GM18861 (cell line): ENCODE measurements at regions not wholly inside any gene's neighbourhood (a gene's known extent, or its start where the extent isn't known, plus 50 kb on each side); places are given as distances from the start of the nearest gene placed in this dataset.

Experiments used
- ATAC-seq: cut with Tn5 transposase; IDR thresholded peaks from one replicate; pipeline ENCODE4 v1.9.1; 2021; ENCODE audit not compliant: unreplicated experiment

DNA sequence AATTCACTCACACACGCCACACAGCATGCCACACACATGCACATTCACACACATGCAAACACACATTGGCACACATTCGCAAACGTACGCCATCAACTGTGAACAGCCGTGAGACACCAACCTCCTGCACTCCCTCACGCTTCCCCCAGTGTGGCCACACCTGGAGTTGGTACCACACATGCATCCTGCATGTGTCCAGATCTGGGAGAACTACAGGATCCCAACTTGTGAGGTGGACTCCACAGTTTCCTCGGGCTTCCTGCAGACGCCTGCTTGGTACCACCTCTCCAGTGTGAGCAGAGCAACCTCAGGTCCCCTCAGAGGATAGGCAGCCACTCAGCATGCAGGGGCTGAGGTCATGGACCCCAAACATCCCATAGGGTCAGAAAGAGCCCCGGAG, 239.0 kb downstream of the EIPR1 start:
- ATAC-seq, result no peak

DNA sequence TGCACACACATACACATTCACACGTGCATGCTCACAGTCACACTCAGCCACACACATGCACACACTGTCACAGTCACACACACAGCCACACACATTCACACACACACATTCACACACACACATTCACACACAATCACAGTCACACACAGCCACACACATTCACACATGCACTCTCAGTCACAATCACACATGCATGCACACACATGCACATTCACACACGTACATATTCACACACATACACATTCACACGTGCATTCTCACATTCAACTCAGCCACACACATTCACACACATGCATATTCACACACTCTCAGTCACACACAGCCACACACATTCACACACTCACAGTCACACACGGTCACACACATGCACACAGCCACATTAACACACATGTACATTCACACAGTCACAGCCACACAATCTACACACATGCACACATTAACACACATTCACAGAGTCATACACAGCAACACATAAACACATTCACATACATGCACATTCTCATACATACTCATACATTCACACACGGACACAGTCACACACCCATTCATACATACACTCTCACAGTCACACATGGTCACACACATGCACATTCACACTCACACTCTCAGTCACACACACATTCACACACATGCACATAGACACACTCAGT, 239.8 kb downstream of the EIPR1 start:
- ATAC-seq, result no peak

DNA sequence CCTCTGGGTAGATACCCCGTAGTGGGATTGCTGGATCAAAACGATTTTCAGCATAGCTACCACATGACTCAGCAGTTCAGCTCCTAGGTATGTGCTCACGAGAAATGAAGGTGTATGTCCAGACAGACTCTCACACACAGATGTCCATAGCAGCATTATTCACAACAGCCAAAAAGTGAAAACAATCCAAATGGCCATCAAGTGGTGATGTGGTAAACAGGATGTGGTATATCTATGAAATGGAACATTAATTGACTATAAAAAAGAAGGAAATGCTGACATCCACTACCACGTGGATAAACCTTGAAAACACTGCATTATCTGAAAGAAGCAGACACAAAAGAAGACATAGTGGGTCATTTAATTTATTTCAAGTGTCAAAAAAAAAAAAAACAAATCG, 241.9 kb downstream of the EIPR1 start:
- no peak for ATAC-seq

DNA sequence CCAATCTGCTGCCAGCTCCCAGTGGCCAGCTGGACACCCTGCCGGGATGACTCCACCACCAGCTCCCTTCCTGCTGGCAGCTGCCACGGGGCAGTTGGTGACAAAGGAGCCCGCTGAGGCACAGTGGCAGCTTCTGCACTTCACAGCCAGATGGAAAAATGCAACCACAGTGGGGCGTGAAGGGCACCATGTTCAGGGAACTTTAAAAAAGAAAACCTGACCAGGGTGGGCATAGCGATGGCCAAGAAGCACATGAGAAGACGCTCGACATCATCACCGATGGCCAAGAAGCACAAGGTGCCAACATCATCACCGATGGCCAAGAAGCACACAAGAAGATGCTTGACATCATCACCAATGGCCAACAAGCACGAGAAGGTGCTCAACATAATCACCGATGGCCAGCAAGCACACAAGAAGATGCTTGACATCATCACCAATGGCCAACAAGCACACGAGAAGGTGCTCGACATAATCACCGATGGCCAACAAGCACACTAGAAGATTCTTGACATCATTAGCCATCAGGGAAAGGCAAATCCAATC, 243.5 kb downstream of the EIPR1 start:
- no peak for ATAC-seq

DNA sequence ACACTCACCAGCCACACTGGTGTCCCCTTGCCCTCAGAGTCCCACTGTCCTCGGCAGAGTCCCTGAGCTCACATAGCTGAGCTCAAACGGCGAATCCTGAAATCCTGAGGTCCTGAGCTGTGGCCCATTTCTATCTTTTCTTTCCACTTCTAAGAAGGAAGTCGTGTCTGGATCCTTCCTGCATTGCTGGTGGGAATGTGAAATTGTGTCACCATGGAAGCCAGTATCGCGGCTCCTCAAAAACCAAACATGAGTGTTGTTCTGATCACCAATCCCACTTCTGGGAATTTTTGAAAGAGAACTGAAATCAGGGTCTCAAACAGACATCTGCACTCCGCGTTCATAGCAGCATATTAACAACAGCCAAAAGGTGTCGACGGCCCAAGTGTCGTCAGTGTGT, 244.7 kb downstream of the EIPR1 start:
- no peak for ATAC-seq

DNA sequence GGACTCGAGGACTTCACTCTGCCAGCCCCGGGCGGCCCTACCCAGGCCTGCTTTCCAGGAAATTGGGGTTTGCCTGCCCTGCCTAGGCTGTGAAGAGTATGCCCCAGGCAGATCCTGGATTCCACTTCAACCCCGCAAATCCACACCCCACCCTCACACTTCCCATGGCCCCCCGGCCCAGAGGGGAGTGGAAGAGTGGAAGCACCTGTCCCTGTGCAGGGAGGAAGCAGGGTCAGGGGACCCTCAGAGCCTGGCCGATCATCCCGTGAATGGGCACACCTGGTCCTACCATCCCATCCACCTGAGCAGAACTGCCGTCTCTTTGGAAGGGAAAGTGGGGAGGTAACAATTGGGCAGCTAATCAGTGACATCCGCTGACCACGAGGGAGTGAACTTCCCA, 245.2 kb downstream of the EIPR1 start:
- no peak for ATAC-seq

DNA sequence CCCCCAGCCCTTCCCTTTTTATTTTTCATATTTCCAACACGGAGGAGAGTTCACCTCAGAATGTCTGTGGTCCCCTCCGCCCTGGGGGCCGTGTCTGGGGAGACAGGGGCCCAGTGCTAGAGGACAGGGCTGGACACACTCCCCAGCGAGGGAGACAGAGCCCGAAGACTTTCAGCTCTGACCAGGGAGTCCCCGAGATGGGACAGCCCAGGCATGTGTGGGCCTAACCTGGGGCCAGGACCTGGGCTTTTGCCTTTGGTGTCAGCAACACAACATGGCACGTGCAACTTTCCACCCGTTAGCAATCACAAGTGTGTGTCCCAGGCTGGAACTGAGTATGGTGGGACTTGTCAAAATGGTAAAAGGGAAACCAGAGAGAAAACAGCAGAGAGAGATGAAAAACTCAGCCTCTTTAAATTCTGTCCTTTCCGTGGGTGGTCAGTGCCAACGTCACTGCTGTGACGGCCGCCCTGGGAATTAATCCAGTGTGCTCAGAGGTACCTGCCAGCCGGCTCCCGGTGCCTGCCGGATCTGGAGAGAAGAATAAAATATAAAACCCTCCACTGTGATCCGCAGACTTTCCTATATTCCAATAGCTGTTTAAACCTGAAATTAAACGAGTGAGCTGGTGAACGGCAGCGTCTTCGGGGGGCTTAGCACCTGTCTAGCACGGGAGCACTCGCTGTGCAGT, 245.8 kb downstream of the EIPR1 start:
- no peak for ATAC-seq

DNA sequence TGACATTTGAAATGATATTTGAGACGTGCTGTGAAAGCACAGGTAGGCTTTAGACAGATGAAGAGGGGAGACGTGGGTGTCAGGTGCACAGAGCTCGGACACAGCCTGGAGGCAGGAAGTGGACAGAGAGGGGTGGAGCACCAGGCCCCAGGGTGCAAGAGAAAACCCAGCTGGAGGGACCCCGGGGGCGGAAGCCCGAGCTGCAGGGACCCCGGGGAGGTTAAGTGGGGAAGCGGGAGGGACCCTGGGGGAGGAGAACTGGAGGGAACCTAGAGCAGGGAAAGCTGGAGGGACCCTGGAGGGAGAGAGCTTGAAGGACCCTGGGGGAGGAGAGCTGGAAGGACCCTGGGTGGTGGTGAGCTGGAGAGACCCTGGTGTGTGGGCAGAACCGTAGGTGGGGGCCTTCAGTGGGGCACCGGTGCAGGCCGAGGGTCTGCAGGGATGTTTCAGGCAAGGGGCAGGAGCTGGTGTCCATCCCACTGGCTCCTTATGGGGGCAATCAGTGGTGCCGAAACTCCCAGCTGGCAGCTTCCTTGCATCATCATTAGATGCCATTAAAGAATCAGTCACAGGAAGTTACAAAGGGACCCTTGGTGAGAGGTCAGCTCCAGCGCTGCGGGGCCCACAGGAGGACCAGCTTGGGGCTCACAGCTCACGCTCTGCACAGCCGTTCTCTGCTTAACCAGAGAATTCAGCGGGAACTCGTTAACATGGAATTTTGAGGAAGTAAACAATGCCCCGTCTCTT, 246.6 kb downstream of the EIPR1 start:
- no peak for ATAC-seq

DNA sequence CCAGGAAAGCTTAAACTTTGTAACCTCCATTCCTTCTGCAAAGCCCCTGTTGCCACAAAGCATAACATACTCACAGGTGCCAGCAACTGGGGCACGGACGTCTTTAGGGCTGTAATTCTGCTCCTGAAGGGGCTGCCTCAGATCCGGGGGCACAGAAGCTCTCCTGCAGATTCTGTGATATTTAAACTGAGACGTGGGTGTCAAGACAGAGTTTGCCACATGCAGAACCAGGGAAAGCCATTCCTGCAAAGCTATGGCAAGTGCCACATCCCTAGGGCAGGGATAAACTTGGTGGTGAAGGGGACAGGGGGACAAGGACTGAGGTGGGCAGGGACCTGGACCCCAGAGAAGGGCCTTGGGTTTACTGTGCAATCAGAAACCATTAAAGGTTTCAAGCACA, 247.2 kb downstream of the EIPR1 start:
- no peak for ATAC-seq

DNA sequence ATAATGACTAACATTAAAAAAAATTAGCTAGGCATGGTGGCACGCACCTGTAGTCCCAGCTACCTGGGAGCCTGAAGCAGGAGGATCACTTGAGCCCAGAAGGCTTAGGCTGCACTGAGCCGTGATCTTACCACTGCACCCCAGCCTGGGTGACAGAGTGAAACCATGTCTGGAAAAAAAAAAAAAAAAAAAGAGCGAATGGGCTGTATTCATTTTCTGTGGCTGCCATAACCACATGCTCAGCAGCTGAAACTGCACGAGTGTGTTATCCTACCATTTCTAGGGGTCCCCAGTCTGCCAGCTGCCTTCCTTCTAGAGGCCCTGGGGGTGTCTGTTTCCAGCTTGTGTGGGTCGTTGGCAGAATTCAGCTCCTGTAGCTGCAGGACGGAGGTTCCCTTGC, 247.8 kb downstream of the EIPR1 start:
- ATAC-seq, result no peak

DNA sequence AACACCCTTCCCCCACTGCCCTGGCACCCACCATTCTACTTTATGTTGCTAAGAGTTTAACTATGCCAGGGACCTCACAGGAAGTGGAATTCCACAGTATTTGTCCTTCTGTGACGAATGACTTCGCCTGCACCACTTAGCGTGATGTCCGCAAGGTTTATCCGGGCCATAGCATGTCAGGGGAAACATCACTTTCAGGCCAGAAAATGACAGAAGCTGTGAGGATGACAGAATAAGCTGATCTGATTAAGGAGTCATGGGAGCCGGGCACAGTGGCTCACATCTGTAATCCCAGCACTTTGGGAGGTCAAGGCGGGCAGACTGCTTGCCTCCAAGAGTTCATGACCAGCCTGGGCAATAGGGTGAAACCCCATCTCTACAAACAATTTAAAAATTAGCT, 248.8 kb downstream of the EIPR1 start:
- ATAC-seq, result no peak

DNA sequence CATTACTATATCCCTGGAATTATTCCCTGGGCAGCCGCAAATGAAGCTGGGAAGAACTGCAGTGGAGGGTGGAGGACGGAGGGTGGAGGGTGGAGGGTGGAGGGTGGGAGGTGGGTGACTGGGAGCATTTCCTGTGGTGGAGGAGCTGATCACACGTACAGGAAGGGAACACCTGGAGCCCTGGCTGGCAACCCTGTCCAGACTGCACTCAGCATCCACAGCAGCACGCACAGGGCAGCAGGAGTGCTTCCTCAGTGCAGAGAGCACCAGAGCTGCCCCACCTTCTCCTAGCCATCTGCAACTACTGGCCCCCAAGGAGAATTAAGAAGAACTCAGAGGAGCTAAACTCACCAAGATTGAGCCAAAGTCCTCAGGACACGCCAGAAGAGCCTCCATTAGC, 249.9 kb downstream of the EIPR1 start:
- no peak for ATAC-seq

DNA sequence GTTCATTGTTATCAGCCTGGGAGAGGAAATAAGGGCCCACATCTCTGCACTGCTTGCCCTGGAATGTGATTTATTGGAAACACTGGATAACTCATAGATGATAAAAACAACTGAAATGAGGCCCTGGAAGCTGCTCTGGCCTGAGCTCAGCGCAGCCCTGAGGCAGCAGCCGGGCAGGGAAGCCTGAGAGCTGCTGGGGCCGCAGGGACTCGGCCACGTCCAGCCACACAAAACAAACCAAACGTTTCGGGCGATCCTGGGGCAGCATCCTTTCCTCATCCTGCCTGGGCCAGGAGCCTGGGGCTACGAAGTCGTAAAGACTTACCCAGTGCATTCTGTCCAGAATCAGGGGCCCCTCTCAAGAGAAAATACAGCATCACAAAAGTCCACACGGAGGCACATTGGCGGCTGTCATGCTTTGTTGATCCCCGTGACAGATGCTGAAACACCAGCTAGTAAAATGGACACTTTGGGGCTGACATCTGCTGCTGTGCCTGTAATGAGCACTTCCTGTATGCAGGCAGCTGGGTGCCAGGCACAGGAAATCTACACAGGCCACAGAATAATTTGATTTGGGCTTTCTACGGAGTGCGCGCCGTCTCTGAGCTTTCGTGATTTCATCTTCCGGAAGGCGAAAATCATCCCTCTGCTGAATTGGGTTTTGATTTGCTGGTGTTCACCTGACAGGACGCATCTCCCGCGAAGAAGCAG, 250.6 kb downstream of the EIPR1 start:
- peak; percentile 59 for ATAC-seq

DNA sequence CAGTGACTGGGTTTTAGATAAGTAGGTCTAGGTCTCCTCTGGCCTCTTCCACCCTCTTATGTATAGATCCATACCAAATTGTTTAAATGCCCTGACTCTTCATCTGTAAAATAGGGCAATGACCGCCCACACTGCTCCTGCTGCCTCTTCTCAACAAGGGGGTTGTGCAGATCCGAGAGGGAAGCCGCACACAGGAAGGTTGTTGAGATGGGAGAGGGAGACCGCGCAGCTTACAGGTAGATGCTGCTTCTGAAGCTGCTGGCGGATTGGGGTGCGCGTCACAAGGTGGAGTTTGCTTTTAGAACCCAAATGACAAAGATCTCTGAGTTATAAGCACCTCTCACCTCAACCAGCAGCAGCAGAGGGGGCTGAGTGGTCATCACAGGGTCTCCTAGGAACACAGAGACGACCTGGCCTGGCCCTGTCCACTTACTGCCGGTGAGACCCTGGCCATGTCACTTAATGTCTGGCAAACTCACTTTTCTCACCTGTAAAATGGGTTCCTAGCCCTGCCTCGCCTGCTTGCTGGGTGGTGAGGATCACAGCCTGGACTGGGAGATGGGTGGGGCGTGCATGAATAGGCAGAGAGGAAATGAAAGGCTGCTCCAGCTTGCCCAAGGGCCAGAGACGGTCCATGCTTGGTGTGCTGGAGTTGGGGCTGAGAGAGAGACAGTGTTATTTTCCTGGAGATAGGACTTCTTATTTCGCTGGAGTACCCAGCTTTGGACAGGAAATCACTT, 251.3 kb downstream of the EIPR1 start:
- ATAC-seq, result no peak

DNA sequence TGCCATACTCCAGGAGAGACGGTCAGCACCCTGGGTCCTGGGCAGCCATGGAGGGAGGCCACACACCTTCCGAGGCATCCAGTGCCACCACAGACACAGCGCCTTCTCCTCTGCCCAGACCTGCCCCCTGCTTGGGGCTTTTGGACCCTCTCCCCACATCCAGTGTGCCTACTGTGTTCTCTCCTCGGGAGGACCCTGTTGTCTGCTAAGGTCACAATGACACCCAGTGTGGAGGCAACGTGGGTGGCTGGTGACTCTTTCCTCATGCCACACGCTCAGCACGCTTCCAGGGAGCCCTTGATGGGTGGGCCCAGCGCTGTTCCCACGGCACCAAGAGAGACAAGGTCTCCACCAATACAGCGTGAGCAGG, 251.9 kb downstream of the EIPR1 start:
- no peak for ATAC-seq

DNA sequence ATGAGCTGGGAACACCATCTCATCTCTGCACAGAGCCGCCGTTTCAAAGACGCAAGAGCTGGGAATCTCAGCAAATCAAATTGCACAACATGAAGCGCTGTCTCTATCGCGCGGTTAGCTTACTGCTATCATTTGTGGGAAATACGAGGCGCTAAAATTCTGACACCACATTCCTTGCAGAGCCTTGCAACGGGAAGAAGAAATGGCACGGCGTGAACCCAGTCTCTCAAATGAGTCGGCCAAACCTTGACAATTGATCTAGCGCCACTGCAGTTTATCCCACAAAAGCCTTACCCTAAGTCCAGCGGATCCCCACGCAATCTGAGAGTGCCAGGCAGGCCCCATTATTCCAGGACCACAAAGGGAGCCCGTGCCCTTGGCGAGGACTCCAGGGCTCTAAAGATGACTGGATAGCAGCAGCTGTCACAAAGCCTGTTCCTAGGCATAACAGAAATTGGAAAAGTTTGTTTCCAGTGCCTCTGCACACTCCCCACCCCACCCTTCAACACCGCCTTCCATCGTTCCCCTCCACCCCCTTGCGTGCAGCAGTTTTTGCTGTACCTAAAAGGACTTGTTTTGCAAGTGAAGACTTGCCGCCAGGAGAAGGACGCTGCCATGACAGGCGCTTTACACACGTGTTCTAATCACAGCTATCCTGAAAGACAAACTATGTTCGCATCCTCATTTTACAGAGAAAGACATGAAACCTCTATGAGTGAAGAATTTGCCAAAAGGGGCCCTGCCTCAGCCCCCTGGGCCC, 252.4 kb downstream of the EIPR1 start:
- ATAC-seq, result no peak

DNA sequence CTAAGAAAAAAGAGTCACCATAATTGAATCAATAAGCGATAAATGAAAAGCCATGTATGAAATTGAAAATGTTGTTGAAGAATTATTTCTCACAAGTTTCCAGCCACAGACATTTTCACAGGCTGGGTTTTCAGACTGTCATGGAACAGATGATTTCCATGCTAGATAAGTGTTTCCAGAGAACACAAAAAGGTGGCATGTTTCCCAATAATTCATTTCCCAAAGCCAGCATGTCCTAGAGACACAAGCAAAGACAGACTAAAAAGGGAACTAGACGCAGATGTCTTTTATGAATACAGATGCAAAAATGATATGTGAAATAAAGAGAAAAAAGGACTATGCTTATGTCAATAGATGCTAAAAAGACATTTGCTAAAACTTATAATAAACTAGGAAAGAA, 255.1 kb downstream of the EIPR1 start:
- no peak for ATAC-seq

DNA sequence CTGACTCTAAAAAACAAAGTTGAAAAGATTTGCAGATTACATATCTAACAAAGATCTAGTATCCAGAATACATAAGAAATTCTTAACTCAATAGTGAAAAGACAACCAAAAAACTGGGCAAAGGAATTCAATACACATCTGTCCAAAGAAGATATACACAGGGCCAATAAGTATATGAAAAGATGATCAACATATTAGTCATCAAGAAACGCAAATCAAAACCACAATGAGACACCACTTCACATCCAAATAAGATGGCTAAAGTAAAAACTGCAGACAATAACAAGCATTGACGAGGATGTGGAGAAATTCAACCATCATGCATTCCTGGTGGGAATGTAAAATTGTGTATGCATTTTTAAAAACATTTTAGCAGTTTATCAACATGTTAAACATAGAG, 256.0 kb downstream of the EIPR1 start:
- ATAC-seq, result no peak

DNA sequence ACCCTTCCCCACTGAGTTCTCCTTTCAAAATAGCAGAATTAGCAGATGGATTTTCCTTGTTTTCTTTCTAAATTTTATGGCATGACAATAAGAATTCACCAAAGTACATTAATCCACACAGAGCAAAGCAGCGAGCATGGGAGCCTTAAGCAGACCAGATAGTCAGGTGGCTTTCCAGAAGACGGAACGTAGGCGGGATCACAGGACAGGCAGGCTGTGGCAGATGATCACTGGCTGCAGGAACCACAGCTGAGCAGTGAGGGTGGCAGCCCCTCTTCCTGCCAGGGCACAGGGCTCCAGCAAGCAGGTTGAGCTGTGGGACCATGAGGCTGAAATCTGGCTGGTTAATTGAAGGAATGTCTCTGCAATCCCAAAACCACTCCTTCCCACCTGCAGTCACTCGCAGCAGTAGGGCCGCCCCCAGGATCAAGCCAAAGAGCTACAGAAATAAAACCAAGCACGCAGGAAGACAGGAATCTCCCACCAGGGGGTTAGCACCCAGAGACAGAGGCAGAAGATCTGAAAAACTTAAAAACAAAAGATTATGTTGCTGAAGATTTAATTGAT, 259.9 kb downstream of the EIPR1 start:
- no peak for ATAC-seq

DNA sequence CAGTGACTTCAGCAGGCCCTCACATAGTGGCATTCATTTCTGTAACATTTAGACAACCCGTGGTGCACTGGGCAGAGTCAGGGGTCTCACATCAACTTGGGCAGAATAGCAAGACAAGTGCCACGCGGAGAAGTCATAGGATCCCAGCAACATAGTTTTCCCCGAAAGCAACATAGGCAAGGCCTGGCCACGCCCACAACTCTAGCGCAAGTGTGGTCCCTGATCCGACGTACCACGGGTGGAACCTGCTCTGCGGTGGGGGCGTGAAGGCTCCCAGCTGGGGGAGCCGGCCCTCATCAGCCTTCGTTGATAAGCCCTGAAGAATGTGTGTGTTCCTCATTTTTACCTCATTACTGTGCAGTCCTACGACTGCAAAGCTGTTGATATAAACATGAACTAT, 261.2 kb downstream of the EIPR1 start:
- no peak for ATAC-seq
